GM12874 (cell line): ENCODE measurements at regions not wholly inside any gene's neighbourhood (a gene's known extent, or its start where the extent isn't known, plus 50 kb on each side); places are given as distances from the start of the nearest gene placed in this dataset.

Source experiments
- TF ChIP-seq, protein P1 (sequence below): IDR thresholded peaks from 2 replicates; pipeline ENCODE4 v1.5.1; 2011; ENCODE audit warnings: low read depth, mild to moderate bottlenecking, control low read depth, low read length, moderate library complexity; ENCODE audit not compliant: insufficient read depth

GRCh38 chr2:163420604-163421003 lies 315.2 kb downstream of the FIGN start:
- TF ChIP-seq, protein P1, sequence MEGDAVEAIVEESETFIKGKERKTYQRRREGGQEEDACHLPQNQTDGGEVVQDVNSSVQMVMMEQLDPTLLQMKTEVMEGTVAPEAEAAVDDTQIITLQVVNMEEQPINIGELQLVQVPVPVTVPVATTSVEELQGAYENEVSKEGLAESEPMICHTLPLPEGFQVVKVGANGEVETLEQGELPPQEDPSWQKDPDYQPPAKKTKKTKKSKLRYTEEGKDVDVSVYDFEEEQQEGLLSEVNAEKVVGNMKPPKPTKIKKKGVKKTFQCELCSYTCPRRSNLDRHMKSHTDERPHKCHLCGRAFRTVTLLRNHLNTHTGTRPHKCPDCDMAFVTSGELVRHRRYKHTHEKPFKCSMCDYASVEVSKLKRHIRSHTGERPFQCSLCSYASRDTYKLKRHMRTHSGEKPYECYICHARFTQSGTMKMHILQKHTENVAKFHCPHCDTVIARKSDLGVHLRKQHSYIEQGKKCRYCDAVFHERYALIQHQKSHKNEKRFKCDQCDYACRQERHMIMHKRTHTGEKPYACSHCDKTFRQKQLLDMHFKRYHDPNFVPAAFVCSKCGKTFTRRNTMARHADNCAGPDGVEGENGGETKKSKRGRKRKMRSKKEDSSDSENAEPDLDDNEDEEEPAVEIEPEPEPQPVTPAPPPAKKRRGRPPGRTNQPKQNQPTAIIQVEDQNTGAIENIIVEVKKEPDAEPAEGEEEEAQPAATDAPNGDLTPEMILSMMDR, result no peak

DNA sequence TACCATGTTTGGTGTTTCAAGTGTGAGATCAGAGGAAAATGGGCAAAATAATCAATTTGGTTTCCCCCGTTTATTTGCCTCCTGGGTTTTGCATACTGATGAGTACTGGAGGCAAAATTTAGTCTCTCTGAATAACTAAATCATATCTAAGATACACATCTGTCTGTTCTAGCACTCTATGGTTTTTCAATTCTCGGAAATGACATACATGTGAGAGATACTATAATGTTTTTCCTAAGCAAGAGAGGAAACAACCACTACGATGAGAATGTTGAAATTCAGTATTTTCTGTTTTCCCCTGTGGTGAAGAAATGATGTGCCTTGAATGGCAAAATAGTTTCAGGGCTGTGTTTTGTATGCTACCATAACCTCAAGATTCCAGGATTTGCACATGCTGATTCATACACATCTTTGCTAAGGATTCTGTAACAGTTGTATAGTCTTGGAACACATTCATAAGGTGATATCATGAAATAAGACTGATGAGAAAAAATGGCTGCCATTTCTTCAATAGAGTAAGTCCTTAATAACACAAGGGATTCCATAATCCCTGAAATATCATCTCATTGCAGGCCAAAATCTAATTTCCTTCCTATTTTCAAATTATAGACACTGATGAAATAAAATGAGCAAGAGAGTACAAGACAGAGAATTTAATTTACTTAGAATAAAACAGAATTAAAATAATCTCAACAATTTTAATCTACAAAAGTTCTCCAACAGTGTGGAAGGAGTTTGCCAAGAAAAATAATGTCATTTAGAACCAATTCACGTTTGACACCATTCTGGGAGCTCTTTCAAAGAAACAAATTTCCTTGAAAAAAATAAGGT lies 316.6 kb downstream of the FIGN start:
- TF ChIP-seq, protein P1, result no peak

GRCh38 chr2:163417596-163418337 lies 318.0 kb downstream of the FIGN start:
- TF ChIP-seq, protein P1, result no peak

- TF ChIP-seq, protein P1, result no peak
Observed at GRCh38 chr2:163414121-163414520, 321.7 kb downstream of the FIGN start.

GRCh38 chr2:163407296-163407695 lies 328.5 kb downstream of the FIGN start:
- TF ChIP-seq, protein P1, result no peak

GRCh38 chr2:163405298-163405697 lies 330.5 kb downstream of the FIGN start:
- TF ChIP-seq, protein P1, result no peak

DNA sequence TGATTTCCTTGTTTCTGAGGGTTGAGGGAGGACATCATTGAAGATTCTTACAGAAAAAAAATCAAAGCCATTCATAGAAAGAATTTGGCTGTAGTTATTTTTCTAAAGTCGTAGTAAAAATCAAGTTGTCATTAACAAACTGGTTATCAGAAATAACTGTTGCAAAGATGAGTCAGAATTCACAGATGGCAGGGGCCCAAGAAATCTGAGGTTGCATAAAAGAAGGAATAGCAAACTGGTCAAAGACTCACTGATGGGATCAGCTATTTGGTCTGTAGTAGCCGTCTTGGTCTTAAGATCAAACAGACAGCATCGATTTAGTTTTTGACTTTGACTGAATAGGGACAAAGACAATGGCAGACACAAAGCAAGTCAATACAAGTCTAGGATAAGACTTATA lies 334.3 kb downstream of the FIGN start:
- TF ChIP-seq, protein P1, result no peak
